Central memory CD4-positive, alpha-beta T cell (primary cell): ENCODE measurements at regions not wholly inside any gene's neighbourhood (a gene's known extent, or its start where the extent isn't known, plus 50 kb on each side); places are given as distances from the start of the nearest gene placed in this dataset.

Experiments
- DNase-seq: peaks from one replicate; pipeline ENCODE4 v3.0.0; 2022

- DNase-seq: no peak
Observed at GRCh38 chr6:21893793-21894192, 300.2 kb downstream of the SOX4 start.

- no peak for DNase-seq
Observed at GRCh38 chr6:21895555-21895954, 302.0 kb downstream of the SOX4 start.

- no peak for DNase-seq
Observed at GRCh38 chr6:21898107-21898796, 304.7 kb downstream of the SOX4 start.

GRCh38 chr6:21899708-21900107, 306.2 kb downstream of the SOX4 start:
- DNase-seq: no peak

GRCh38 chr6:21900730-21901129, 307.2 kb downstream of the SOX4 start:
- DNase-seq: no peak

- no peak for DNase-seq
Observed at GRCh38 chr6:21902628-21903169, 309.1 kb downstream of the SOX4 start.

- DNase-seq: no peak
Observed at GRCh38 chr6:21905531-21905930, 312.0 kb downstream of the SOX4 start.

- no peak for DNase-seq
Observed at GRCh38 chr6:21906826-21907225, 313.3 kb downstream of the SOX4 start.

- DNase-seq: no peak
Observed at GRCh38 chr6:21907291-21907690, 313.7 kb downstream of the SOX4 start.

- DNase-seq: no peak
Observed at GRCh38 chr6:21908161-21908848, 314.8 kb downstream of the SOX4 start.

- DNase-seq: no peak
Observed at GRCh38 chr6:21909321-21909720, 315.8 kb downstream of the SOX4 start.

- DNase-seq: no peak
Observed at GRCh38 chr6:21911208-21911607, 317.7 kb downstream of the SOX4 start.

GRCh38 chr6:21912151-21912832, 318.7 kb downstream of the SOX4 start:
- no peak for DNase-seq

- peak; percentile 19 for DNase-seq
Observed at GRCh38 chr6:21914121-21914973, 320.8 kb downstream of the SOX4 start.

GRCh38 chr6:21915707-21916260, 322.2 kb downstream of the SOX4 start:
- DNase-seq: no peak

GRCh38 chr6:21918041-21918440, 324.5 kb downstream of the SOX4 start:
- no peak for DNase-seq

GRCh38 chr6:21918666-21919065, 325.1 kb downstream of the SOX4 start:
- no peak for DNase-seq

GRCh38 chr6:21922086-21922485, 328.5 kb downstream of the SOX4 start:
- no peak for DNase-seq

- DNase-seq: no peak
Observed at GRCh38 chr6:21924002-21924401, 330.5 kb downstream of the SOX4 start.

- DNase-seq: no peak
Observed at GRCh38 chr6:21928827-21929226, 335.3 kb downstream of the SOX4 start.

GRCh38 chr6:21931641-21932335, 338.2 kb downstream of the SOX4 start:
- no peak for DNase-seq

- DNase-seq: no peak
Observed at GRCh38 chr6:21933351-21933750, 339.8 kb downstream of the SOX4 start.
